GM18873 (cell line): ENCODE measurements at regions not wholly inside any gene's neighbourhood (a gene's known extent, or its start where the extent isn't known, plus 50 kb on each side); places are given as distances from the start of the nearest gene placed in this dataset.

Source experiments
- ATAC-seq: cut with Tn5 transposase; IDR thresholded peaks from one replicate; pipeline ENCODE4 v1.9.1; 2021; ENCODE audit warnings: mild to moderate bottlenecking, moderate library complexity, moderate number of reproducible peaks; ENCODE audit not compliant: unreplicated experiment, low FRiP score

GRCh38 chr2:195026261-195026660, 630.8 kb upstream of the SLC39A10 start:
- ATAC-seq: no peak

DNA sequence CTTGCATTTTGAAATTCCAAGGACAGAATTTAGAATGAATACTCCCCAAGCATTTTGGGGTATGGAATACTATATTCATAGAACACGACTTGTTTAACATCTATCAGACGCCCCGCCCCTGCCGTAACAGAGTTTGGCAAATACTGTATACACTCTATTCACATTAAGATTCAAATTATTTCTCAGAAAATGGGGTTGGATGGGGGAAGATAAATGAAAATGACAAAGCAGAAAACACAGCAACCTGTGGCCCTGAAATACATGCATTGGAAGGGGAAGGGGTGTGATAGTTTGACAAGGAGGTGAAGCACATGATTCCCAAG, 634.6 kb upstream of the SLC39A10 start:
- no peak for ATAC-seq

DNA sequence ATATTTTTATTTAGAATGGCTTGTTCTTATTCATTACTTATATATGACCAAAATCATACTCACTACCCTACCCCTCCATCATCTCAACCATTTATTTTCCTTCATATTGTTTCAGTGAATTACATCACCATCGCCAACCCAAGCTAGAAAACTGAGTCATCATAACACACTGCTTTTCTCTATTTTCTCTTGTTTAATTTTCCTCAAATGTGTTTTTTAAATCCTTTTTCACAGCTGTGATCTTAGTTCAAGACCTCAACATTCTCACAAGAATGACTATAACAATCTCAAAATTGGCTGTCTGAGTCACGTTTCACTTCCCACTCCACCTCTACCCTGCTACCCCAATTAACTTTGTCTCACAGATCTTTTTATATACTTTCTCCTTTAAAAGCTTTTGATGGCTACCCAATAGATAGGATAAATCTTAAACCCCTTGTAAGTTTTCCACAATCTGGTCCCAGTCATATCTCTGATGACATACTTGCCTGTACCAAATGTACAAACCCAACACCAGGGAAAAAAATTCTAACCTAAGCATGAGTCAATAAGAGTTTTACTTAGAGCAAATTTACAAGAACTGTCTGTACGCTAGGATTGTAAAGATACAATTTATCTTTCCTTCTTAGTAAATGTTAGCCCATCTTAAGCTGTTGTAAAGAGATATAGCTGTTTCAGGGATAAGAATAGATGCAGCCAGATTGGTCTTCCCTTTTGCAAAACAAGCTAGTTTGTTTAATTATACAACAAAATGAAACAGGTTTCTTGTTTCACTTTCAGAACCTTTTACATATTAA, 635.1 kb upstream of the SLC39A10 start:
- no peak for ATAC-seq

DNA sequence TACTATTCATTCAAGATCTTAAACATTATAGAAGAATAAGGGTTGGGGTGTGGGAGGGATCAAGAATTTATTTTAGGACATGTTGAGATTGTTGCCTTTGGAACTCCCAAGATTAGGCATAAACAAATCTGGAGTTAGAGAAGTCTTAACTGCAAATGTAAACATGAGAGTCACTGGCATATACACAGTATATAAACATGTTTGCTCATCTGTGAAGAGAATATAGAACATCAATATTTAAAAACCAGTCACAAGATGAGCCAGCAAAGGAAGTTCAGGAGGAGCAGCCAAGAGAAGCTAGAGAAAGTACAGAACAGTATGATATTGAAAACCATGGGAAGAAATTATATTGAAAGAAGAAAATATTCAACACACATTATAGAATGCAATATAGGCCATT, 638.6 kb upstream of the SLC39A10 start:
- ATAC-seq: no peak

DNA sequence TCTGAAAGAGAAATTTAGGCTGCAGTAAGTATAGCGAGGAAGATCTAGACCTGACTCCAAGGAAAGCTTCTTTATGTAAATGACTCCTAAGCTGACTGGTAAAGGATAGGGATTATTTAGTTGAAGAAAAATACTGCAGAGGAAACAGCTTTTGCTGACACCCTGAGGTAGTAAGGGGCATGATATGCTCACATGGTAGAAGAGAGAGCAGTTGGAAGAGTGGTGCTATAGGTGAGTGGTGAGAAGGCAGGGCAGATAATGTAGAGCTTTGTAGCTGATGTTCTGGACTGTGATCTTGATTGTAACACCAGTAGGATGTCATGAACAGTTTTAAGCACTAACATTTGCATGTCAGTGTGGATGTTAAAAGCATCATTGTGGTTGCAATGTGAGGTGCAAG, 639.1 kb upstream of the SLC39A10 start:
- ATAC-seq: no peak

DNA sequence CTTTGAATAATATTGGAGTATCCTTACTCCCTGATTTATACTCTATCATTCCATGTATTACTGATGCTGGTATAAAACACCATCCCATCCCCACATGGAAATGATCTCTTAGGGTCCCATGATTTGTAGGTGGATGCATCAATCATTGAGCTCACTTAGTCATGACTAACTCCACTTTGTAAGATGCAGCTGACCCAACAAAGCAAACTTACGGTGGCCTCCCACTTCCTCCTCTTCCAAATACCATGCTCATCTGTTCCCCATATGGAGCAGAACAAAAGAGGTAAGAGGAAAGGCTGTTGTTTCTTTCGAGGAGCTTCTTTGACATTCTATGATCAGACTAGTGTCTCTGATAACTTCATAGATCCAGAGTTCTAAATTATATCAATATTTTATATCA, 640.2 kb upstream of the SLC39A10 start:
- ATAC-seq: no peak

DNA sequence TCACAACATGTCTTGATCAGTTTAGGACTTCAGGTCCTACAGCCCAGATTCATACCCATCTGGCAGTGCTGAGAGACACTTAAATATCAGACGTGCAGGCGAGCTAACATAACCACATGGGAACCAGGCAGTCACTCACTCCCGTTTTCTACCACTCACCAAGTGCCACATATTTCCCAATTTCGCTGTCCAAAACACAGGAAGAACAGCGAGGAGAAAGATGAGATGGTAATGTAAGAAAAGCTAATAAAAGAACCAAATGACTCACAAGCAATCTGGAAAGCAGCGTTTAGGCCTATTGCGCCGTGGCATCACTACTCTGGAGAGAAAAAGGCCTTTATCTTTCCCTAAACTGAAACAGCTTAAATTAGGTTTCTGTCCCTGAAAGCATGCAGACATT, 647.8 kb upstream of the SLC39A10 start:
- no peak for ATAC-seq

DNA sequence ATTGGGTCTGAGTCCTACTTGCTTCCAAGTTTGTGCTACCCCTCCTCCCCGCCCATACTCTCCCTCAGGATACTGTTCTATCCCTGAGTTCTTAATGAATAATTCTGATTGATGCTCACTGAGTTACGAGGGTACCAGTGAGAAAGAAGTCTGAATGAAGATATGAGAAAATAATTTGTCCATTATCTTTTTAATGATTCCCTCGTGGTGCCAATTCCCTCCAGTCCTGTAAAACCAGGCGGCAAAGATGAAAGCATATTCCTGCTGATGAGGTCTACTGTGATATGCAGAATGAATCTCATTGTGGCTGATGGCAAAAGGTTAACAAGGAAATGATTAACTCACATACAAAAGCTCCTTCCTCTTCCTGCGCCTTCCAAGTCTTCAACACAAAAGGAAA, 650.2 kb upstream of the SLC39A10 start:
- no peak for ATAC-seq

GRCh38 chr2:195003881-195004471, 653.0 kb upstream of the SLC39A10 start:
- ATAC-seq: no peak

GRCh38 chr2:195001924-195002323, 655.1 kb upstream of the SLC39A10 start:
- ATAC-seq: no peak

- ATAC-seq: no peak
Observed at GRCh38 chr2:194999771-195000170, 657.3 kb upstream of the SLC39A10 start.

- no peak for ATAC-seq
Observed at GRCh38 chr2:194992648-194993047, 664.4 kb upstream of the SLC39A10 start.

- no peak for ATAC-seq
Observed at GRCh38 chr2:194985258-194985657, 671.8 kb upstream of the SLC39A10 start.

DNA sequence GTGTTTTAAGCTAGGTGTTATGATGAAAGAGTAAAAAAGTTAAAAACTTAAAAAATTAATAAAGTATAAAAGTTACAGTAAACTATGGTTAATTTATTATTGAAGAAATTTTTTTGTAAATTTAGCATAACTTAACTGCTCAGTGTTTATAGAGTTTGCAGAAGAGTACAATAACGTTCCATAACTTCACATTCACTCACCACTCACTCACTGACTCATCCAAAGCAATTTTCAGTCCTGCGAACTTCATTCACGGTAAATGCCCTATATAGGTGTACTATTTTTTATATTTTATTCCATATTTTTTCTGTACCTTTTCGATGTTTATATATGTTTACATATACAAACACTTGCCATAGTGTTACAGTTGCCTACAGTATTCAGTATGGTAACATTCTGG, 694.8 kb upstream of the SLC39A10 start:
- no peak for ATAC-seq

- no peak for ATAC-seq
Observed at GRCh38 chr2:194954218-194954617, 702.8 kb upstream of the SLC39A10 start.

- ATAC-seq: no peak
Observed at GRCh38 chr2:194946826-194947225, 710.2 kb upstream of the SLC39A10 start.

GRCh38 chr2:194938066-194938465, 719.0 kb upstream of the SLC39A10 start:
- ATAC-seq: no peak

DNA sequence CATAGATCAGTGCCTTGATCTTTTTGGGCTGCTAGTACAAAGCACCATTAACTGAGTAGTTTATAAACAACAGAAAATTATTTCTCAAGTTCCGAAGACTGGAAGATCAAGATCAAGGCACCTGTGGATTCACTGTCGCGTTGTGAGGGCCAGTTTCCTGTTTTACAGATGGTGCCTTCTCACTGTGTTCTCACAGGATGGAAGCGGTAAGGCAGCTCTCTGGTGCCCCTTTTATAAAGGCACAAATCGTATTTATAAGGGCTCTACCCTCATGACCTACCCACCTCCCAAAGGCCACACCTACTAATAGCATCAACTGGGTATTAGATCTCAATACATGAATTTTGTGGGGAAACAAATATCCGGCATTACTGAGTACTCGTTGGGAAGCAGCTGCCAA, 729.5 kb upstream of the SLC39A10 start:
- ATAC-seq: no peak

GRCh38 chr2:194926873-194927272, 730.2 kb upstream of the SLC39A10 start:
- ATAC-seq: no peak

DNA sequence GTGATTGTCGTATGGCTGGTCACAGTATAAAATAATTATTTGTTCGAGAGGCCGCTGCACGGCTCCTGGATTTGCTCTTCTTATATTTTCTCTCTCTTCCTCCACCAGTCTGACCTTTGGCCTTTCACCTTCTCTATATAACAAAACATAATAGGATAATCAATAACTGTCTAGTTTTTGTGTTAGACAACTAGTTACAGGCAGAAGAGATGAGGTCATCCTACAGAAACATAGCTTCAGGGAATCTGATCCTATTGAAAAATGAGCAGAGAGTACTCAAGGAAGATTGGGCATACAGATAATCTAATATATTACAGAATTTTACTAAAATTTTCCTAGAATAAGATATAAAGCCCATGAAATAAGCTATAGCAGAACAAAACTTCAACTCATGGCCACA, 731.3 kb upstream of the SLC39A10 start:
- ATAC-seq: no peak

DNA sequence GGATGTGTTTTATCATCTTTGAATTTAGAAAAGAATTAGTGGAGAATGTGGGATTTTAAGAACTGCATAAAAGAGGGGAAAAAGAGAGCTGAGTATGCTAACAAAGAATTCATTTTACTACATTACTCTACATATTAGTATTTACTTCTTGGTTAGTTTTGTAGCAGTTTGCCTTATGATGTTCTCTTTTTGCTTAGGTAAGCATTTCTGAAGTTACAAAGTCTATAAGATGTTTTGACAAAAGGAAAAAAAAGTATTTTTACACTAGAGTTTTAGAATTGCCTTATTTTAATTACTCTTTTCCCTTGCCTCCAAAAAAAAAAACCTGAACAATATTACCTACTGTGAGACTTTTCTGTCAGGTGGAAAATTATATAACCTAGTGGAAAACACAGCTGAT, 739.5 kb upstream of the SLC39A10 start:
- ATAC-seq: no peak

GRCh38 chr2:194915485-194915884, 741.5 kb upstream of the SLC39A10 start:
- ATAC-seq: no peak
